Kasumi-1 (cell line): ENCODE measurements at regions not wholly inside any gene's neighbourhood (a gene's known extent, or its start where the extent isn't known, plus 50 kb on each side); places are given as distances from the start of the nearest gene placed in this dataset.
"Not testable (repeated sequence)": the region's sequence is repeated elsewhere in the genome, so short reads cannot be mapped to it uniquely, and the experiment has no call there.

Experiments used
- DNase-seq, 2 experiments: peaks; one replicate each; lab custom pipeline; 2025; lab: John Stamatoyannopoulos, UW

DNA sequence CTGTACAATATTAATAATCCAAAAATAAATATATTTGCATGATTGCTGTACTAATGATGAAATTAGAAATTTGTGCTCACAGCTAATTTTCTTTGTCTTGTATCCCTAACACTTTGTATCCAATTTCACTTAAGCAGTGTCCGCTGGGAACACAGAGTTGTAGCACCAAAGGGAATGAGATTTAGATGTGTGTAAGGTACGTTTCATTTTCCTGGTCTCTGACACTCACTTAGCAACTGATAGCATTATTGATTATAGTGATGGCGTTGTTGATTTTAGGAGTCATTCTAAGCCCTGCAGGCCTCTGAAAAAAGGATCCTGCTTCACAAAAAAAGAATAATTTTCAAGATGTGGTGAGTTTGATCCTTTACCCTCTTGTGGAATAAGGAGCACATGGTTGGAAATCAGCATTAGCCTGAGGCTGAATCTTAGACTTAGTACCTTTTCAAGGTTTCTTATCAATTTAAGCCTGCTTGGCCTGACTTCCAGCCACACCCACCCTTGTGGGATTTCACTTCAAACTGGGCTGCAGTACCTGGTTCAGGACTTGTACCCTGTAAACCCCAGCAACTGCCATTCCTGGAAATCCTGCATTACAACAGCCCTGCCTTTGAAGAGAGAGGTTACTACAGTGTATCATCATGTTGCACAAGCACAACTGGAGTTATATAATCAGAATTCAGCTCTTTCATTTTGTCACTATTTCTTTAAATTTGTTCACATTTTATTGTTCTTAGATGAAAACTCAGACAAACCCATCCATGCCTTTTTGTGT is 116.2 kb downstream of the RND3 start:
- DNase-seq, result no peak

DNA sequence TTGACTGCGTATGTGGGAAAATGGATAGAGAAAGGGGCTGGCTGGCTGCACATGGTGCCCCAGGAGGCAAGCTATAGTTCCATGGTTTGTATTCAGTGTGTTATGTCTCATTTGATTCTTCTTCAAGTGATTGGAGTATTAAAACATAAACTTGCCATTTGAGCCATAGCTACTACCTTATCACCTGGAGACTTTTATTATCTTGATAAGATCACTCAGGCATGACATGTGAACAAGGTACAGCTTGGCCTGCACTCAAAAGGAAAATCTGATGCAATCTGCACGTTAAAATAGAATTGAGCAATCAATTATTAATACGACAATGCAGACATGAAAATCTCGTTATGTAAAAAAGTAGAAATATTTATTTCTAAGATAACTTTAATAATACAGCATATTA is 116.9 kb downstream of the RND3 start:
- no peak for DNase-seq

DNA sequence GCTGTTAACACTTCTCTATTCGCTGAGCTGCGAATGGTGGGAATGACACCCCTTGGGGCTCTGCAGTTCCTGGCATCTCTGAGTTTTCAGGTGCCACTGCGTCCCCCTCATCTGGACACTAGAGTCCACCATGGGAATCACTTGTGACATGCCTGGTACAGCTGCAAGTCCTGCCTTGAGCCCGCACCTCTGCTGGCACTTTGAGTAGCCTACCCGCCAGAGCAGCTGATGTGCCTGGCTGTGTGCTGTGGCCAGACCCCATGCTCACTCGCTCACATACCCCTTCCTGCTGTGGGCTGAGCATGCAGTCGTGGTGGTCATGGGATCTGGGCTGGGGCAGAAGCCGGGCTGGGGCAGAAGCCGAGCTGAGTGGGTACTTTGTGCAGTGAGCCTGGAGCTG is 117.6 kb downstream of the RND3 start:
- no peak for DNase-seq

DNA sequence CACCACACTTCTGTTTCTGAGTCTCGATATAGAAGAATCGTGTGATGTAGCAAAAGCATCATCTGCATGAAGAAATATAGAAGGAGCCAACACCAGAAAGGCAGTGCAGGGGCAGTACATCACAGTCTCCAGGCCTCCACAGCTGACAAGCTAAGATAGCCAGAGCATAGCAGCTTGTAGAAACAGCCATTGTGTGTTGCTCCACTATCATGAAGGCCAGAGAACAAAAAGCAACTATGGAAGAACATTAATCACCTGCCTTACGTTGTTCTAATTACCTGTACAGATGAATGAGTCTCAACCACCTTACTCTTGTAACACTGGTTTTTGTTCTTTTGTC is 129.0 kb downstream of the RND3 start:
- DNase-seq, result no peak

DNA sequence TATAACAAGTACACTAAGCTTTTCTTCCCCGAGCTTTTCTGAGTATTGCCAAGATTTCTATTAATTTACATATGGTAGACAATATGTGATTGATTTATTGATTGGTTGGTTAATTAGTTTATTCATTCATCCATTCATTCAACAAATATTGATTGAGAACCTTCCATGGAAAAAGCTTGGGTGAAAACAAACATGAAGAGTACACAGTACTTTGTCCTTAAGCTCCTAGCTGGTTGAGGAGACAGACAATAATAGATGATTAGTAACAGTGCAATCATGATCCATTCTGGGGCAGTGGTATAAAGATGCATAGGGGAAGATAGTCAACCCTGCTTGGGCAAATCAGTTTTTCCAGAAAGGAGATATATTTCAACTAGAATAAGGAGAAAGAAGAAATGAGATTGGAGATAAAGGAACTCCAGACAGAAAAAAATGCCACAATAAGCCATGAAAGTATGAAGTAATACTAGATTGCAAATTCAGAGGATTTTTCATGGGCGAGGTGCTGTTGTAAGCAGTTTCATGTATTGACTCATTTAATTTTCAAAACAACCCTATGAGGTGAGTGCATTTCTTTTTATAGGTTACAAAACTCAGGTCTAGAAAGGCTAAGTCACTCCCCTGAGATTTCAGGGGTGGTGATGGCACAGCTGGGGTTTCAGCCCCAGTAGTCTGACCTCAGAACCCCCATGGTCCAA is 129.5 kb downstream of the RND3 start:
- DNase-seq, result no peak

DNA sequence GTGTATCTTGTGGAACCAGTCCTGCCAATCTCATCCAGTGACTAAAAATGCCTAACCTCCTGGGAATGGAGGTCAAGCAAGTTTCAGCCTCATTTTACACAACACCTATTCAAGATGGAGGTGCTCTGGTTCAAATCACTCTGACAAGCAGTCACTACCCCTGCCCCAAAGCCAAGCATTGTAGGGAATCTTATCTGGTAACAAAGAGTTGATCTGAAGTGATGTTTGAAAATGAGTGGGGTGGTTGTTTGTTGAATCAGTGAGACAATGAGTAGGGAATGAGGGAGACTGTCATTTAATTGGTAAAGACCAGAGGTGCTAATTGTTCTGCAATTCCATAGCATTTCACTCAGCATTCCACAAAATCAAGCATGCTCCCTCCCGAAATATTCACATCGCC is 132.0 kb downstream of the RND3 start:
- no peak for DNase-seq

DNA sequence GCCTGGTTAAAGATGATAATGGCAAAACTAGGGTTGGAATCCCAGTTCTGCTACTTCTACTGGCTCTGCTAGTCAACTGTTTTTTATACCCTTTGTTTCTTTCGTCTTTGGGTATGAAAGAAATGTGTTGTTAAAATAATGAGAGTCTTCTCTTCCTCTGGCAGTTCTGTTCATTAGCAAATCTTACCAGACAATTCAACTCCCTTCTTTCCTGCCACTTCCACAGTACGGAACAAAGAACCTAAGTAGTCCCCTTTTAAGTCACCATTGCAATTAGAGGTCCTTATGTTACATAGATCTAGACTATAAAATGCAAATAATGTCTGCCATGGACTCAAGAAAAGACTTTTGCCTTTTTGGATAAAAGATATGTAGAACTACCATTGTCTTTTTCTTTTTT is 134.1 kb downstream of the RND3 start:
- DNase-seq, result no peak

DNA sequence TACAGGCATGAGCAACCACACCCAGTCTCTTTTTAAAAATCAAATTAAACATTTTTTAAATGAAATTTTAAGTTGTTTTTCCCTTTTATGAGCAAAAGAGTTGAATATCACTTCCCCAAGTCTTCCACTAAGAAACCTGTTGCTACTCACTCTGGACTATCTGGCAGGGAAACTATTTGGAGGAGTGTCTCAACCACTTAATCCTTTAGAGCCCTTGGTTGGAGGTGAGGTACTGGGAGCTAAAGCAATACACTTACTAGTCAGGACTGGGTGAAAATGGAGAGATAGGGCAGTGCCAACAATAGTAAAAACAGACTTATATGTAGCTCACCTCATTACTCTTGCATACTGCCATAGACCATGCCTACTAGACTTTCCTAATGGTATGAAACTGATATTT is 135.5 kb downstream of the RND3 start:
- no peak for DNase-seq

DNA sequence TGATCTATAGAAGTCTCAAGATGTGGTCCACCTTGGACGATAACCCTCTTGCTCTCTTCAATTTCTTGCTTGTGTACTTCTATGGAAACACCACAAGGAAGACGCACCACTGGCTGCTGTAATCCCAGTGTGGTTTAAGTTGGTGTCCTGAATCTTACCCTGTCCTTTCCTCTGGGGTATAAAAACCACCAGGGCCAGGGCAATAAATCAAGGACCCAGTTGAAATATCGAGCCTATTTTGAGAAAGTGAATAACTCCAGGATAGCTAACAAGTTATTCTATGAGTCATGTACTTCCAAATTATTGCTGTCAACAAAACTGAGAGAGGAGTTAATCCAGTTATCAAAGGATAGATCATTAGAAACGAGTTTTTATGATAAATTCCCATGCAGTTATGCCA is 137.0 kb downstream of the RND3 start:
- DNase-seq, result no peak

DNA sequence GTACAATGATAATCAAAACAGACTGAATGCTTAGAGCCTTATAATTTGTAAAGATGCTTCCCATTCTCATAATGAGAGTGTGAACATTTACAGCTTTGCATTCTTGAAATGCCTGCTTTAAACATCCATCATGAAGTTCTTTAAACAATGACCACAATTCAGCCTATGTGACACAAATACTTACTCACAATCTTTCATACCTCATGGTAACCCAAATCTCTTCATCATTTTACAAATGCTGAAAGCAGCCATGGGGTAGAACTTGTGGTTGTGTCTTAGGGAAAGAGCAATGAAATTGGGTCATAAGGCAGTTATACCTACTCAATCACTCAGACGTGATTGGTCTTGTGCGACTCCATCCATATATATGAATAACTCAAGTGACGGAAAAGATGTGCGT is 140.7 kb downstream of the RND3 start:
- no peak for DNase-seq

DNA sequence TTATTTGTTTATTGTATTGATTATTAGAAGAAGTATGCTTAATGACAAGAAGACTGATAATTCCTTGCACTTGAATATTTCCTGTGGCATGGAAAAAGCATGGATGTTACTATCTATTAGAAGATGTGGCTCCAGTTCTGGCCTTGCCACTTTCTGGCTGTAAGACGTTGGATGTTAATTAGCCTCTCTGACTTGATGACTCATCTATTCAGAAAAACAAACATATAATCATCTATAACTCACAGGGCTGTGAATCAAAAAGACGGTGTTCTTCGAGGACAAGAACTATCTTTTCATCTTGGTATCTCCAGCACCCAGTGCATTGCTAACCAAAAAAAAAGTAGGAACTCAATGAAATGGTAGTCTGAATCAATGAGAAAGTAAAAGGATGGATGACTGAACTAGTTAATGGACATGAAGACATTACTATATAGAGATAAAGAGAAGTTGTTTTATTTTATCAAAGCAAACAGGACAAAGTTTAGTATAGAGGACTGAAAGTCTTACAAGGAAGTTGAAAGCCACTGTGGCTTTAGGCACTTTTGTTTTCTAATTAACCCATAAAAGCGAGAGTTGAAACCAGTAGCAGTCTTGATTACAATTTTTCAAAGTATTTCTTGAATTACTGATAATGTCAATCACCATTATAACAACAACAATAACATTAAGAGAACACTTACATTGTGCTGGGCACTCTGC is 145.3 kb downstream of the RND3 start:
- no peak for DNase-seq

DNA sequence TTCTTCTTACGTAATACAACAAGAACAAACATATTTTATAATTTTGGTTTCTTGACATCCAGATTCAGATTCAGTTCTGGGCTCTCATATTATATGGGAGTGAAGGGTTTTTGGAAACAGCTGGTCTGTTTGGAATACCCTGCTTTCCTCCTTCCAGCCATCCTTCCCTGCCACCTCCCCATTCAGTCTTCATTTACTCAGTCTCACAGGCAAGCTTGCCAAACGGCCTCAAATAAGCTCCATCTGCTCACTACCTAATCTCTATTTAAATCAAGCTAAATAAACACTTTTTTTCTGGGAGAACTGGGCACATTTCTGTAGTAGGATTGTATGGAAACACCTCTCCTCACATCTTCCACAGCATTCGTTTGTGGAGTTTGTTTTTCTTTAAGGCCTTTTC is 147.5 kb downstream of the RND3 start:
- DNase-seq, result no peak

DNA sequence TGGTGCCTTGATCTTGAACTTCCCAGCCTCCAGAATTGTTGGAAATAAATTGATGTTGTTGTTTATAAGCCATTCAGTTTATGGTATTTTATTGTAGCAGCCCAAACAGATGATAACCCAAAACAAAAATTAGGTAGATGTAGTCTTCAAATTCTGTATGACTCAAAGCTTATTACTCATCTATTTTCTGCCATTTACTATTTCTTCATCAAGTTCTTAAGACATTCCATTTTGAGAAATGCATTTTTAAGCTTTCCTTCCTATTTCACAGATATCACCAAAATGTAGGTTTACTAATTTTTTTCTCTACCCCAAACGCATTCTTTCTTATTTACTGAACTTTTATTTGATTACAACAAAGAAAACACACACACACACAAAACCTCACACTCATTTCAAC is 148.2 kb downstream of the RND3 start:
- no peak for DNase-seq

DNA sequence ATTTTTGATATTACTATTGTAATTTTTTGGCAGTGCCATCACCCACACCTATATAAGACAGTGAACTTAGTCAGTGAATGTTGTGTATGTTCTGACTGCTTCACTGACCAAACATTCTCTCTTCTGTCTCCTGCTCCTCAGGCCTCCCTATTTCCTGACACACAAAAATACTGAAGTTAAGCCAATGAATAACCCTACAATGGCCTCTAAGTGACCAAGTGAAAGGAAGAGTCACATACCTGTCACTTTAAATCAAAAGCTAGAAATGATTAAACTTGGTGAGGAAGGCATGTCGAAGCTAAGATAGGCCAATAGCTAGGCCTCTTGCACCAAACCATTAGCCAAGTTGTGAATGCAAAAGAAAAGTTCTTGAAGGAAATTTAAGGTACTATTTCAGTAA is 151.9 kb downstream of the RND3 start:
- DNase-seq, result no peak

DNA sequence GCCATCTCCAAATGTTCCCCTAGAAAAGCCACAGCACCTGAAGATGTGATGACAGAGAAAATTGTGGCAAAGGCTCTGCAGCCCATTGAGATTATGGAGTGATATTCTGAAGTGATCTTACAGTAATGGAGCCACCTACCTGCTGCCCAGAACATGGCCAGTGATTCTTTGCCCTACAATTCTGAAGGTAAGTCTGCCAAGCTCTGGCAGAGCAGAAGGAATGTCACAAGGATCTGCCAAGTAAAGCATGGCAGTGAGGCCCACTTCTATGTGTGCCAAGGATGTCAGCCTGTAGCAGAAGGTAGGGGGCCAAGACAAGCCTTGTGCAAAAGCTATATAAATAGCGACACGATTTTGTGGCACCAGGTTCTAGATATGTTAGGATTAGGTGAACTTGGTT is 155.1 kb downstream of the RND3 start:
- no peak for DNase-seq

DNA sequence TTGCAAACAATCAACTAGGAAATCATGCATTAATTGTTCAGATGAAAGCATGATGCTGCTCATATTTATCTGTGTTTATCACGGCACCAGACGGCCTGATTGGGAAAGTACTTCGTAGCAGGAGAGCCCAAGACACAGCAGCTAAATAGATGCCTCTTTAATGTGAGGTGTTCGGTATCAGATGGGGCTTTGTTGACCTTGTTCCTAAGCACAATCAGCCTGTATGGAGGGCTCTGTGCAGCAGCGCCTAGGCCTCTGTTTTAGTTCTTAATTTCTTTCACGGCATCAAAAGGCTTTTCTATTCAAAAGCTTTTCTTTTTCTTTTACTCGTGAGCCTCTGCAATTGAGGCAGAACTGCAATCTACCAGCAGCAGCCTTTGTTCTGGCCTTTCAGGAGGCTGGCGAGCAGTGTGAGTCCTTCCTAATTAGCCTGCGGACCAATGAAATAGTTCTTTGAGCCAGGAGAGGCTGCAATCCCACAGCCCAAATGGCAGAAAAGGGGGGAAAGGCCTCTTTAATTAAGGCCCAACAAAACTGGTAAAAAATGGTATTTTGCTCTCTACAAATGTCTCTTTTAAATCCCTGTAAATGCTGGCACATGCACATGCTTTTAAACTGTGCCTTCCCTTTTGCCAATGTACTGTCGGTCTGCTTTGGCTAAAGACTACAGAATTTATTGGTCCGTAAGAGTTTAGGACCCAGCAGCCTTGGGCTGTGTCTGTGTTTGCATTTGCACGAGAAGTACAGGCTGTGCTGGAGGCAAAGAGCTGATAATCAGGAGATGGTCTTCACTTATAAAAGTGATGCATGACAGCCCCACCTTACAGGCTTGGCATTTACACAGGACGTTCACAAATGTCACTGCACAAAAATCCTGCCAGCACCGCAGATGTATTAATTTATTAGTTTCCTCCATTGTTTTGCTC is 159.6 kb downstream of the RND3 start:
- no peak for DNase-seq

DNA sequence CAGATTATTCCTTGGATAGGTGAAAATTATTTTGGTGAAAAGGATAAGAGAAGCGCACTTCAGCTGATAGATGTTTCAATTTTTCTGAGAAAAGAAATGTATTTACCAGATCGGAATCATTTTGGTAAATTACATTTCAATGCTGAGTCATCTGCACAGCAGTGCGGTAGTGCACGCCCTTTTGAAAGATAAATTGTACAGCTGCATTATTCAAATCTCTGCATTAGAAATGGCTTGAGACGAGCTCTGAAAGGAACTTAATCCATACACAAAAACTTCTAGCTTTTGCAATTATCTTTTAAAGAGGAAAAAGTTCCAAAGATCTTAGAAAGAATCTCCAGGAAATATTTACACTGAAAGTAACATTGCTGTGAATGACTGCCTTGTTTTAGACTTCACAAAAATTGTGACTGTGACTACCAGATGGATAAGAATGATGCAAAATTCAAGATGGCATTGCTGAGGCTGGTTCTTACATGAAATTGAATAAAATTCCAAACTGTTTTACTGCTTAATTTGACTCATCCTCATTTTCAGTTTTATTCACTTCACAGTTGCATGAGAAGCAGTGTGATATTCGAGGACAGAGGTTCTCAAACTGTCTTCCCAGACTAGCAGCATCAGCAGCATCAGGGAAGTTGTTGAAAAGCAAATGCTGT is 161.7 kb downstream of the RND3 start:
- DNase-seq, result no peak

DNA sequence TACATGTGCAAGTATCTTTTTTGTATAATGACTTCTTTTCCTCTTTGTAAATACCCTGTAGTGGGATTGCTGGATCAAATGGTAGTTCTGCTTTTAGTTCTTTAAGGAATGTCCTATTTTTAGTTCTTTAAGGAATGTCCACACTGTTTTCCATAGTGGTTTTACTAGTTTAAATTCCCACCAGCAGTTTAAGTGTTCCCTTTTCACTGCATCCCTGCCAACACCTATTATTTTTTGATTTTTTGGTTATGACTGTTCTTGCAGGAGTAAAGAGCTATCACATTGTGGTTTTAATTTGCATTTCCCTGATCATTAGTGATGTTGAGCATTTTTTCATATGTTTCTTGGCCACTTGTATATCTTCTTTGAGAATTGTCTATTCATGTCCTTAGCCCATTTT is 164.4 kb downstream of the RND3 start:
- DNase-seq, result not testable (repeated sequence)

DNA sequence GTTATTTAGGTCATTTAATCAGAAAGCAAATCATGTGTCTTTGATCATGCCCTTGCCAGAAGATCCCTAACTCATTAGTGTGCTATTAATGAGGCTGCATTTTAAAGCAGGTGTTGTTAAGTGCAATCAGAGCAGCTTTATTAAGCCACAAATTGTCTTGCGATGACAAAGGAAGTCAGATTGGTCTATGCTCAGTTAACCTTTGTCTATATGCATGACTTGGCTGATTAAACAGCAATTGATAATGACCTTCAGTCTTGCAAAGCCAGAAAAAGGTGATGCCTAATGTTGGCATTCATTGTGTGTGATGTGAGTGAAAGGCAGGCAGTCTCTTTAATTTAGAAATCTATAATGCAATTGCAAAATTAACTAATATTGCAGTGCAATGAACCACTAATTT is 166.9 kb downstream of the RND3 start:
- no peak for DNase-seq

DNA sequence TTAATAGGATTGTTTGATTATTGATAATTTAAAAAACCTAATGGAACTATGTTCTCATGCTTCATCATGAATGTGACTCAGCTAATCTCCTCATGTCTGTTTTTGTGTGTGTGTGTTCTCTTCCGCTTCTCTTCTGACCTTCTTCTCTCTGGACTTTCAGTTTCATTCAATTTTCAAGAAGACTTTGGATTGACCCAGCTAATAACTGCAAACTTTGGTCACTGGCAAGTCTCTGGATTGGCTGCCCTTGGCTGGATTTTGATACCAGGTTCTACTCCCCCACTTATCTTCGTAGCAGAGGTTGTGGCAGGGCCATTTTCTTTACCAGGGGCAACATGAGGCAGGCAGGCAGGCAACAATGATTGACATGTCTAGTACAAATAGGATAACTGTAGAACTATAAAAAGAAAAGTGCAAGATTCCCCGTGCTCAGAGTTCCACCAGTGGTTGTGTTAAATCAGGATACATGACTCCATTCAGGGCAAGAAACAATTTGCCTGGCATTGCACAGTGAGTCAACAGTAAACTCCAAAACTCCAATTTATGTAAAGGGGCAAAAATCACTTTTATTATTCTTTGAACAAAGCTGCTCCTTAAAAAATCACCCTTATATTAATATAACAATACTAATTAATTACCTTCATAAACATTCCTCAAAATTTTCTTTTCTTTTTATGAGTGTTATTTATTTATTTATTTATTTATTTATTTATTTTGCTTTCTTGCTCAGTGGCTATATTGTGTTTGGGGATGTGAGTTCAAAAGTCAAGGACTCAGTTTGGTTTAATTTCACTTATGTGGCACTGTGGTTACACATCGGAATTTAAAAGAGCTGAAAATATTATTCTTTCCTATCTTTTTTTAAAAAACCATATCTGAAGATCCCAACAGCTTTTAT is 167.6 kb downstream of the RND3 start:
- no peak for DNase-seq

DNA sequence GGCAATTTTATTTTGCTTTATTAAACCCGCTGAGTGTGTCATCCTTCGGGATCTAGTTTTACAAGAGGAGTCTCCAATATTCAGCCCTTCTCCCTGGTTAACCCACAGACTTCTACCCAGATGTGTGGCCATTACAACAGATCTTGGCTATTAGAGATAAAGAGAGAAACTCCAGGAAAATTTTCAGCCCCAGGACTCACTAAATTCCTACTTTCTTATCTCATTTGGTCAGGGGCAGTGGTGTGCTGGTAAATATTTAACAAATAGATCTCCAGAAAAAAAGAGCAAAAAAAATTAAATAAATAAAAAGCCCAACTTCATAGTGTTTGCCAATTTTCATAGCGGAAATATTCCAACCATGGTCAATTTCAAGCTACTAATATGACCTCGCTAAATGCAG is 168.4 kb downstream of the RND3 start:
- no peak for DNase-seq
